Iris pigment epithelial cell (primary cell): ENCODE measurements at regions not wholly inside any gene's neighbourhood (a gene's known extent, or its start where the extent isn't known, plus 50 kb on each side); places are given as distances from the start of the nearest gene placed in this dataset.

Experiments used
- DNase-seq: peaks from one replicate; pipeline ENCODE4 v3.0.0-alpha.2; 2011; ENCODE audit warnings: low read depth

GRCh38 chr3:28646435-28646834, 297.8 kb upstream of the AZI2 start:
- DNase-seq, result no peak

- DNase-seq, result no peak
These were observed 300.6 kb upstream of the AZI2 start for GRCh38 chr3:28649266-28649665.

DNA sequence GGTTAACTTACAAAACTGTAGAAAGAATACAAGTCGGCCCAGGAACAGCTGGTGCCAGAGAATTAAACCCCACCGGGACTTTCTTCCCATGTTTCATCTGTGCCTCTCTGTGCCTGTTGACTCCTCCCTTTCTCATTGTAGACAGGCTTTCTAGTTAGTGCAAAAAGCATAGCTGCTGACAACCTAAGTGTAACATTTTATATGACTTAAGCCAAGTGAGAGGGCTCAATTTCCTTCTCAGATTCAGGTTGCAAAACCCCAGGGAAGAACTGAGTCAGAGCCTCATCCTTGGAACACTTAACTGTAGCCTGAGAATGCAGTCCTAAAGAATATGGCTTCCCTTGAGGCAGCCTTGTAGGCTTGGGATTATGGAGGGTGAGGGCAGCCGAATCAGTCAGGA, 302.5 kb upstream of the AZI2 start:
- peak; percentile 17 for DNase-seq

DNA sequence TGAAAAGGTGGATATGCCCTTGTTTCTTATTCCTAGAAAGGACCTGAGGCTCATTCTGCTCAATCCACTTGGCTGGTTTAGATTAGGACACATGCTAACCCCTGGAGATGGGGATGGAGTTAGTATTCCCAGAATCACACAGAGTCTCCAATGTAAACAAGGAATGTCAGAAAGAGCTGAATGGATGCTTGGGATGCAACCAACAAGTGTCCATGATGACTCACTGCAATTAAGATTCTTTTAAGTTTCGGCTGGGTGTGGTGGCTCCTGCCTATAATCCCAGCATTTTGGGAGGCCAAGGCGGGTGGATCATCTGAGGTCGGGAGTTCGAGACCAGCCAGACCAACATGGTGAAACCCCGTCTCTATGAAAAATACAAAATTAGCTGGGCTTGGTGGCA, 315.5 kb upstream of the AZI2 start:
- DNase-seq, result no peak

DNA sequence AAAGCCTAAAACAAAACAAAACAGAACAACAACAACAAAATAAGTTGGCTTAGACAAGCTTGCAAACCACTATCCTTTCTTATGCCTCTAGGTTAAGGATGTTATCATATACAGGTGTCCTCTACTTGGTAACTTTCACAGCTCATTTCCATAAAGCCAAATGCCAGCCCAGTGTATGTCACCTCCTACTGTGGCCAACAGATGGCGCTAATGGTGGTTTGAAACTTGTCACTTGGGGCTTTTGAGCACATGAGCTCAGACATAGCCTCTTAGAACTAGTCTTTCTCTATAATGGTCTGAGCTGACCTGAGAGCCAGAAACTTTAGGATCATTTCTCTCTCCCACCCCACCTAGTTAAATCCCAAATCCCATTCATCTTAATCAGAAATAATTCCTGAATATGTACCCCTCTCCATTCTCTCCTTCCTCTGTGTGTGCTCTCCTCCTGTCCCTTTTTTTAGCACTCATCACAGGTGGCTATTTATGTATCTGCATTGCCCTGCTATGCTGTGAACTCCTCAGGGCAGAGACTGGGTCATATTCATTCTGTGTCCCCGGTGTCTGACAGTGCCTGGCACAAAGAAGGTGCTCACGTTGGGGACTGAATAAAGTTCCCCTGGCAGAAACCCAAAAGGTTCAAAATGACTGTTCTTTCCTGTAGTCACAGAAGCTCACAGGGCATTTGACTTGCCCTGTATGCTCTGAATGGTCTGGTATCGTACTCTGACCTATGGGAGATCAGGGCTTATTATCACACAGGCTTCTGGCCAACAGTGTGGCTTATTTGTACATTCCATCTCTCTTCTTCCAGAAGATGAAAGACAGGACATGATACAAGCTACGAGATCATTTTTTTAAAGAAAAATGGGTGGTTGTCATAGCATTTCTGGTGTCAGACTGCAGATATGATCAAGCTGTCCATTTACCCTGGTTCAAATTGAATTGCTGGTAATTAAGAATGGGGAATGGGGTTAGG, 319.3 kb upstream of the AZI2 start:
- peak; percentile 62 for DNase-seq

GRCh38 chr3:28669870-28670269, 321.2 kb upstream of the AZI2 start:
- DNase-seq, result no peak

GRCh38 chr3:28672406-28672805, 323.8 kb upstream of the AZI2 start:
- no peak for DNase-seq

DNA sequence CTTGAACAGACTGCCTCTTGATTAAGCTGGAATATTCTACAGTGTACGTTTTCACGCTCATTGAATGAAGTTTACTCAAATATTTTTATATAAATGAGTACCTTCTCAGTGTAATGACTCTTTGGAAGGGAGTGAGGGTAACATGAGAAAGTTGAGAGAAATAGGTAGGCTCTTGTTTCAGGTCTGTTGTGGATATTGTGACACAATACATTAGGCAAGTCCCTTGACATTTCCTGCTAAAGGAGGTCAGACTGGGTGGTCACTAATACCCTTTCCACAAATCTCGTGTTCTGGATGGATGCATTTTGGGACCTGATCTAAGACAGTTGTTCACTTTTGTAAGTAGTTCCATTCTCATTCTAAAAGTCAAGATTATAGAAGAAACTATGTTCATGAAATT, 324.8 kb upstream of the AZI2 start:
- DNase-seq, result no peak

DNA sequence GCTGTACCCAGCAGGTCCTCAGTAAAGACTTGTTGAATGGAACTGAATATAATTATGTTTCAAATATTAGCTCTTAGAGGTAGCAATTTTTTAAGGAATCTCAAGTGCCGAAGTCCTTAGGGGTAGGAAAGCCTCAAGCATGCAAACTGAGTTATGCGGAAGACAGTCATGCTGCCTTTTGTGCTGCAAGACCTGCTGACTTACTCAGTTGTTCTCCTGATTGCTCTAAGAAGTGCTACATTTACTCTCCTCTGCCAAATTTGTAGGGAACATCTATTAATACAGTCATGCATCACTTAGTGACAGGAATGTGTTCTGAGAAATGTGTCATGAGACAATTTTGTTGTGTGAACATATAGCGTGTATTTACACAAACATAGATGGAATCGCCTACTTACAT, 325.6 kb upstream of the AZI2 start:
- DNase-seq, result no peak

- DNase-seq, result no peak
These were observed 329.0 kb upstream of the AZI2 start for GRCh38 chr3:28677581-28677980.

- DNase-seq, result no peak
These were observed 329.5 kb upstream of the AZI2 start for GRCh38 chr3:28678086-28678485.

GRCh38 chr3:28680050-28680449, 331.4 kb upstream of the AZI2 start:
- DNase-seq, result no peak

DNA sequence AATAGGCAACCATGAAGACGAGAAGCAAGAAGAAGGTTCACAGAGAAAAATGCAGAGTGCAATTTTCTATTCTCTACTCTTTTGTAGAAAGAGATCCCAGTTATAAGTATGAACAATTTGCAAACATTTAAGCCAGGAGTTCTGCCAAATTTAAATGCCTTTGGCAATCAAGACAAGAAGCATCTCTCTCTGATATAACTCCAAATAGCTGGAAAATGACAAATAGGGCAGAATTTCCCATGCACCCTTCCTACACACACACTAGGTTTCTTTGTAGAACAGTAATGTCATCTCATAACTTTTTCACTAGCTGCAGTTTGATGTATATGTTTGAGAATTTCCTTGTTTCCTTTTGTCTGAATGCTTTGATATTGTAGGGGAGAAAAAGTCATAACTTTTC, 333.5 kb upstream of the AZI2 start:
- no peak for DNase-seq

DNA sequence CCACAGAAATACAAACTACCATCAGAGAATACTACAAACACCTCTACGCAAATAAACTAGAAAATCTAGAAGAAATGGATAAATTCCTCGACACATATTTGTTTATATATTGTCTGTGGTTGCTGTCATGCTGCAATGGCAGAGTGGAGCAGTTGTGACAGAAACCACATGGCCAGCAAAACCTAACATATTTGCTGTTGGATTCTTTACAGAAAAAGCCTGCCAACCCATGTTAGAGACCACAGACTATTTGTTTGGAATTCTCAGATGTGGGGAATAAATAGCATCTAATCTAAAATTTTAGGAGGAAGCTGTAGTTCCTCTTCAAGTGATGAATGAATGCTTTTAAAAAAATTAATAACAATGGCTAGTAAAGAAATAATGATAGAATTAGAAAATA, 341.6 kb upstream of the AZI2 start:
- DNase-seq, result no peak

- peak; percentile 6 for DNase-seq
These were observed 350.1 kb upstream of the AZI2 start for GRCh38 chr3:28698706-28699105.

- peak; percentile 1 for DNase-seq
These were observed 350.7 kb upstream of the AZI2 start for GRCh38 chr3:28699283-28699682.

DNA sequence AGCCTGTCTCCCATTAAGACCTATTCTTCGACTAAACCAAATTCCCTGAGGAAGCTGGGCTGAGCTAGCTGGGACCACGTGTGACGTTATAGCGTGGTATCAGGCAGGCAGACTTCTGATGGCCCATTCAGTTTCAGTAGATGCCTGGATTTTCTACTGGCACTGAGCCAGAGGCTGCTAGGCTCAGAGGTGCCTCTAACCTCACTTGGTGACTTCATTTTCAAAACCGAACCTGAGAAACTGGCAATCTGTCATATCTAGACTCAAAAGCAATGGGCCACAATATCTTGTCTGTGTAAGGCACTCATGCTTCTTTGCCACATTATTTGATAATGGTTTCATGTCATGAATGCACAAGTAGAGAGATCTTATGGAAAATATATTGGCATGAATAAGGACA, 352.1 kb upstream of the AZI2 start:
- no peak for DNase-seq

- DNase-seq, result no peak
These were observed 355.2 kb upstream of the AZI2 start for GRCh38 chr3:28703843-28704242.

- no peak for DNase-seq
These were observed 362.7 kb upstream of the AZI2 start for GRCh38 chr3:28711293-28711692.

- DNase-seq, result no peak
These were observed 368.3 kb upstream of the AZI2 start for GRCh38 chr3:28716939-28717338.

GRCh38 chr3:28718074-28718849, 369.6 kb upstream of the AZI2 start:
- no peak for DNase-seq

- peak; percentile 35 for DNase-seq
These were observed 378.2 kb upstream of the AZI2 start for GRCh38 chr3:28726840-28727239.

DNA sequence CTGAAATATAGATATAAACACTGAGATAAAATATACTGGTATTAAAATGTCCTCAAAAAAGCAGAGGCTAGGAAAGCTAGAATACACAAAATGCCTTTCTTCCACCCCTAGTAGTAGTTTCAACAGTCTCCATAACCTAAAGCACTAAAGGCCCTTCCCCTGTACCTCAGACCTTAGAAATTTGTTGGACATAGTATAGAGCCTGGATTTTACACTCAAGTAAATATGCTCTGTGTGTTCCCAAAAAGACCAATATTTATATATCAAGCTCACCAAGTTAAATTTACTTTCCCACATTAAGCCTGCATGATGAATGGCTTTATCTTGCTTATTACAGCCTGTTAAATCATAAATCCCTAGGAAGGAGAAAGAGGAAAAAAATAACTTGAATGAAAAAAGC, 378.7 kb upstream of the AZI2 start:
- no peak for DNase-seq
